Fibroblast of lung (primary cell): ENCODE measurements at regions not wholly inside any gene's neighbourhood (a gene's known extent, or its start where the extent isn't known, plus 50 kb on each side); places are given as distances from the start of the nearest gene placed in this dataset.

ENCODE experiments used
- DNase-seq, 2 donors: peaks; one replicate each; pipeline versions ENCODE4 v3.0.0 to v3.0.0-alpha.2; 2010; ENCODE audit warnings: low read depth in 2 of 2
- H2AFZ ChIP-seq: 2 replicates; pipeline ENCODE4 v1.5.1; 2012; ENCODE audit warnings: low read length, control low read depth, inconsistent platforms
- H3K27ac ChIP-seq: 2 replicates; pipeline ENCODE4 v1.5.1; 2011; ENCODE audit warnings: low read length, control low read depth; ENCODE audit not compliant: insufficient read depth
- H3K27me3 ChIP-seq: 2 replicates; pipeline ENCODE4 v1.5.1; 2011; ENCODE audit warnings: mild to moderate bottlenecking, low read length; ENCODE audit not compliant: control insufficient read depth, insufficient read depth
- H3K36me3 ChIP-seq: 2 replicates; pipeline ENCODE4 v1.5.1; 2011; ENCODE audit warnings: low read length; ENCODE audit not compliant: control insufficient read depth, insufficient read depth
- H3K4me1 ChIP-seq: 2 replicates; pipeline ENCODE4 v1.5.1; 2011; ENCODE audit warnings: low read length; ENCODE audit not compliant: control insufficient read depth, insufficient read depth; ENCODE audit errors: extremely low read depth
- H3K4me2 ChIP-seq: 2 replicates; pipeline ENCODE4 v1.5.1; 2011; ENCODE audit warnings: low read length, control low read depth; ENCODE audit not compliant: insufficient read depth; ENCODE audit errors: extremely low read depth
- H3K4me3 ChIP-seq, 4 experiments: fragments of 200-600 bp in 1 of 4; sonication (generic) in 1 of 4; replicated peaks in 1 of 4; 2 replicates each; pipeline ENCODE4 v1.5.1; 2011 to 2016; ENCODE audit warnings: low read length in 4 of 4, low read depth in 3 of 4, mild to moderate bottlenecking in 3 of 4, control low read depth in 2 of 4, inconsistent platforms in 1 of 4, mixed read lengths in 1 of 4; ENCODE audit not compliant: insufficient read depth in 1 of 4; ENCODE audit errors: control extremely low read depth in 1 of 4
- H3K79me2 ChIP-seq: 2 replicates; pipeline ENCODE4 v1.5.1; 2012; ENCODE audit warnings: mild to moderate bottlenecking, low read length, inconsistent platforms; ENCODE audit not compliant: control insufficient read depth, insufficient read depth
- H3K9ac ChIP-seq: 2 replicates; pipeline ENCODE4 v1.5.1; 2011; ENCODE audit warnings: mild to moderate bottlenecking, low read length, control low read depth; ENCODE audit not compliant: insufficient read depth
- H3K9me3 ChIP-seq: 2 replicates; pipeline ENCODE4 v1.5.1; 2012; ENCODE audit warnings: low read depth, low read length; ENCODE audit not compliant: control insufficient read depth, insufficient read depth
- H4K20me1 ChIP-seq: 2 replicates; pipeline ENCODE4 v1.5.1; 2011; ENCODE audit warnings: low read length; ENCODE audit not compliant: control insufficient read depth, insufficient read depth; ENCODE audit errors: extremely low read depth
- EZH2 ChIP-seq: IDR thresholded peaks from 2 replicates; pipeline ENCODE4 v1.5.1; 2012; ENCODE audit warnings: low read length, control low read depth, mild to moderate bottlenecking; ENCODE audit errors: missing control alignments
- TF ChIP-seq, protein P1 (sequence below), 2 donors: IDR thresholded peaks in 1 of 2; conservative IDR thresholded peaks in 1 of 2; 1 replicate in 1 of 2; 2 replicates in 1 of 2; pipeline ENCODE4 v1.5.1; 2011 to 2012; ENCODE audit warnings: low read length in 2 of 2, control low read depth in 1 of 2, inconsistent platforms in 1 of 2, low read depth in 1 of 2, mild to moderate bottlenecking in 1 of 2

DNA sequence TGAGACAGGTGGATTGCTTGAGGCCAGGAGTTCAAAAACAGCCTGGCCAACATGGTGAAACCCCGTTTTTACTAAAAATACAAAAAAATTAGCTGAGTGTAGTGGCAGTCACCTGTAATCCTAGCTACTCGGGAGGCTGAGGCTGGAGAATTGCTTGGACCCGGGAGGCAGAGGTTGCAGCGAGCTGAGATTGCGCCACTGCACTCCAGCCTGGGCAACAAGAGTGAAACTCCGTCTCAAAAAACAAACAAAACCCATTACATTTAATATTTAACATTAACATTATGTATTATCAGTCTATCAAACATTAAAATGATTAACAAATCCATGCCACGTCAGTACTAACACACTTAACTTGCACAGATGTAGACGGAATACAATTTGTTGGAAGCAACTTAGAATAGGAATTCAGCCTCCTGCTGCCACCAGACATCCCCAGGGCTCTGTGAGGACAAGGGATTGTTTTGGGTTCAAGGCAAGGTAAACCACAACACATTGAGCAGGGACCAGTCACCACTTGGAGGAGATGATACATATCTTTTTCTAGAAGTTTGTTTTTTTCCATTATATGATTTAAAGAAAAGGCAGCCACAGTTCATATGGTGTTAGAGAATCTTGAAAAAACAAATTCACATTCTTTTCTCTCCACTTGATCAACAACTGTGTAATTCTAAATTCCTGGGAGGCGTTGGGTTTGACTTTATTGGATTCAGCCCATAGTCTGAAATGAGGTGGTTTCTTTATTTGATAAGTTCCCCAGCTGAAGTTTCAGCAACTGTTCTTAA, 104.1 kb upstream of the BASP1 start:
- Histone ChIP-seq H3K4me3 (peak overlapping the region in 2 of 4 experiments; percentile 10 to 13), H3K36me3 (no peaks in the 10 kb centered on the region), H3K4me2 (peak overlapping the region; percentile 73), H4K20me1 (no peaks in the 10 kb centered on the region), H3K9ac (no peak overlapping the region), H3K27ac (peak overlapping the region; percentile 49), H2AFZ (peak overlapping the region; percentile 29), H3K79me2 (no peaks in the 10 kb centered on the region), H3K27me3 (no peaks in the 10 kb centered on the region), H3K9me3 (no peaks in the 10 kb centered on the region), H3K4me1 (peaks cover 9% of the 10 kb centered on the region)
- TF ChIP-seq, protein P1, sequence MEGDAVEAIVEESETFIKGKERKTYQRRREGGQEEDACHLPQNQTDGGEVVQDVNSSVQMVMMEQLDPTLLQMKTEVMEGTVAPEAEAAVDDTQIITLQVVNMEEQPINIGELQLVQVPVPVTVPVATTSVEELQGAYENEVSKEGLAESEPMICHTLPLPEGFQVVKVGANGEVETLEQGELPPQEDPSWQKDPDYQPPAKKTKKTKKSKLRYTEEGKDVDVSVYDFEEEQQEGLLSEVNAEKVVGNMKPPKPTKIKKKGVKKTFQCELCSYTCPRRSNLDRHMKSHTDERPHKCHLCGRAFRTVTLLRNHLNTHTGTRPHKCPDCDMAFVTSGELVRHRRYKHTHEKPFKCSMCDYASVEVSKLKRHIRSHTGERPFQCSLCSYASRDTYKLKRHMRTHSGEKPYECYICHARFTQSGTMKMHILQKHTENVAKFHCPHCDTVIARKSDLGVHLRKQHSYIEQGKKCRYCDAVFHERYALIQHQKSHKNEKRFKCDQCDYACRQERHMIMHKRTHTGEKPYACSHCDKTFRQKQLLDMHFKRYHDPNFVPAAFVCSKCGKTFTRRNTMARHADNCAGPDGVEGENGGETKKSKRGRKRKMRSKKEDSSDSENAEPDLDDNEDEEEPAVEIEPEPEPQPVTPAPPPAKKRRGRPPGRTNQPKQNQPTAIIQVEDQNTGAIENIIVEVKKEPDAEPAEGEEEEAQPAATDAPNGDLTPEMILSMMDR (conservative IDR thresholded peaks at IDR 0.05 in 1 of 2, IDR thresholded peaks at IDR 0.05 in 1 of 2; ENCODE audit: low read depth in 1 of 2, low read length in 2 of 2): no peak
- no peak for TF ChIP-seq EZH2
- peak; percentile 31 to 97 for DNase-seq

GRCh38 chr5:17114233-17114632, 103.2 kb upstream of the BASP1 start:
- Histone ChIP-seq H2AFZ (peak overlapping the region; percentile 29), H4K20me1 (no peaks in the 10 kb centered on the region), H3K9me3 (no peaks in the 10 kb centered on the region), H3K79me2 (no peaks in the 10 kb centered on the region), H3K9ac (no peak overlapping the region), H3K36me3 (no peaks in the 10 kb centered on the region), H3K4me1 (peaks cover 11% of the 10 kb centered on the region), H3K27ac (peak overlapping the region; percentile 49), H3K27me3 (no peaks in the 10 kb centered on the region), H3K4me3 (no peak overlapping the region), H3K4me2 (peak overlapping the region; percentile 73)
- TF ChIP-seq, protein P1 (conservative IDR thresholded peaks at IDR 0.05 in 1 of 2, IDR thresholded peaks at IDR 0.05 in 1 of 2; ENCODE audit: low read depth in 1 of 2, low read length in 2 of 2): no peak
- TF ChIP-seq EZH2: no peak
- no peak for DNase-seq

- no peaks in the 10 kb centered on the region for H3K36me3 ChIP-seq
- no peaks in the 10 kb centered on the region for H3K79me2 ChIP-seq
- H4K20me1 ChIP-seq: no peaks in the 10 kb centered on the region
- H2AFZ ChIP-seq: no peak overlapping the region
- no peak overlapping the region for H3K4me3 ChIP-seq
- H3K4me2 ChIP-seq: no peak overlapping the region
- peaks cover 11% of the 10 kb centered on the region for H3K4me1 ChIP-seq
- no peak for TF ChIP-seq EZH2
- TF ChIP-seq, protein P1 (conservative IDR thresholded peaks at IDR 0.05 in 1 of 2, IDR thresholded peaks at IDR 0.05 in 1 of 2; ENCODE audit: low read depth in 1 of 2, low read length in 2 of 2): no peak
- H3K27me3 ChIP-seq: no peaks in the 10 kb centered on the region
- DNase-seq: no peak
- no peaks in the 10 kb centered on the region for H3K9me3 ChIP-seq
- no peak overlapping the region for H3K27ac ChIP-seq
- no peak overlapping the region for H3K9ac ChIP-seq
Measured at GRCh38 chr5:17114715-17115599, 102.5 kb upstream of the BASP1 start.
